ENCODE measurements at regions not wholly inside any gene's neighbourhood (a gene's known extent, or its start where the extent isn't known, plus 50 kb on each side); places are given as distances from the start of the nearest gene placed in this dataset.

DNA sequence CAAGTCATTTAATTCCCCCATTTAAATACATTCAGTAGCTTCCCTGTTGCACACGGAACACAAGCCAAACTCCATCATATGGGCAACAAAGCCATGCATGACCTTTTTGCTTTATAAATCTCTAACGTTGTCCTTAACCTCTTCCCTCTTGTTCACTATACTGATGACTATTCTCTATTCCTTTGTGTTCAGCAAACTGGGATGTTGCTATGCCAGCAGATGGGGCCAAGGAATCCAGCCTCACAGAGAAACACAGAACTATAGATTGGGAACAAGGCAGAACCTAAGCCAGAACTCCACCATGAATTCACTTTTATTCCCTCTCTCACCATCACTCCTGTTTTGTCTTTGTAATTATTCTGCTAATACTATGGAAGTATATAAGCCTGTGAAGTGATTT lies 398.4 kb downstream of the TUSC7 start:
- TF ChIP-seq, protein P1, sequence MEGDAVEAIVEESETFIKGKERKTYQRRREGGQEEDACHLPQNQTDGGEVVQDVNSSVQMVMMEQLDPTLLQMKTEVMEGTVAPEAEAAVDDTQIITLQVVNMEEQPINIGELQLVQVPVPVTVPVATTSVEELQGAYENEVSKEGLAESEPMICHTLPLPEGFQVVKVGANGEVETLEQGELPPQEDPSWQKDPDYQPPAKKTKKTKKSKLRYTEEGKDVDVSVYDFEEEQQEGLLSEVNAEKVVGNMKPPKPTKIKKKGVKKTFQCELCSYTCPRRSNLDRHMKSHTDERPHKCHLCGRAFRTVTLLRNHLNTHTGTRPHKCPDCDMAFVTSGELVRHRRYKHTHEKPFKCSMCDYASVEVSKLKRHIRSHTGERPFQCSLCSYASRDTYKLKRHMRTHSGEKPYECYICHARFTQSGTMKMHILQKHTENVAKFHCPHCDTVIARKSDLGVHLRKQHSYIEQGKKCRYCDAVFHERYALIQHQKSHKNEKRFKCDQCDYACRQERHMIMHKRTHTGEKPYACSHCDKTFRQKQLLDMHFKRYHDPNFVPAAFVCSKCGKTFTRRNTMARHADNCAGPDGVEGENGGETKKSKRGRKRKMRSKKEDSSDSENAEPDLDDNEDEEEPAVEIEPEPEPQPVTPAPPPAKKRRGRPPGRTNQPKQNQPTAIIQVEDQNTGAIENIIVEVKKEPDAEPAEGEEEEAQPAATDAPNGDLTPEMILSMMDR (IDR thresholded peaks at IDR 0.05; ENCODE audit: low read depth, low read length): no peak
- no peak for TF ChIP-seq EZH2phosphoT487 (IDR thresholded peaks at IDR 0.05; ENCODE audit: low read depth)

DNA sequence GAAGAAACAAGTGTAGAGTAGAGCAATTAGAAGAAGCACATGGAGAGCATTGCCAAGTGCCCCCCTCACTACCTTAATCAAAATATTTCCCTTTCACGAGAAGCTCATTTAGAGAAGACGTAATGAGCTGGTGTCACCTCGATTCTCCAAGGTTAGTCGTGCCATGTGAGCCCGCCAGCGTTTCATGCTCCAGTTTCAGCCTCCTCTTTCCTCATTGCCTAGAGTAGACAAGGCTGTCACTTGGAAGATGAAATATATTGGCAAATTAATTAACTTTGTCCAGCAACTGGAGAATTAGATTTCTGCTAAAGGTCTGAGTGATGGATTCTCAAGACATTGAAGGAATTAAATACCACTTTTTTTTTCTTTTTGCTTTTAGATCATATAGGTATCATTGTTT lies 399.6 kb downstream of the TUSC7 start:
- TF ChIP-seq, protein P1 (IDR thresholded peaks at IDR 0.05; ENCODE audit: low read depth, low read length): no peak
- TF ChIP-seq EZH2phosphoT487 (IDR thresholded peaks at IDR 0.05; ENCODE audit: low read depth): no peak

More for the DNA sequence above, 398.4 kb downstream of the TUSC7 start:
- Histone ChIP-seq H3K27me3 (ENCODE audit: low read depth, low read length) (no peaks in the 10 kb centered on the region), H3K9ac (ENCODE audit: low read length) (no peak overlapping the region), H3K27ac (ENCODE audit: low read length) (no peak overlapping the region), H3K36me3 (replicated peaks; ENCODE audit: low read depth, low read length) (no peaks in the 10 kb centered on the region), H3K9me3 (ENCODE audit: insufficient read depth, low read length) (no peaks in the 10 kb centered on the region), H2AFZ (ENCODE audit: low read depth, low read length) (no peak overlapping the region), H3K4me3 (ENCODE audit: low read length) (no peak overlapping the region), H3K79me2 (ENCODE audit: low read length) (no peaks in the 10 kb centered on the region), H3K4me1 (ENCODE audit: low read length) (no peaks in the 10 kb centered on the region), H3K4me2 (ENCODE audit: low read length) (no peak overlapping the region), H4K20me1 (ENCODE audit: insufficient read depth, low read length) (no peaks in the 10 kb centered on the region)

DNA sequence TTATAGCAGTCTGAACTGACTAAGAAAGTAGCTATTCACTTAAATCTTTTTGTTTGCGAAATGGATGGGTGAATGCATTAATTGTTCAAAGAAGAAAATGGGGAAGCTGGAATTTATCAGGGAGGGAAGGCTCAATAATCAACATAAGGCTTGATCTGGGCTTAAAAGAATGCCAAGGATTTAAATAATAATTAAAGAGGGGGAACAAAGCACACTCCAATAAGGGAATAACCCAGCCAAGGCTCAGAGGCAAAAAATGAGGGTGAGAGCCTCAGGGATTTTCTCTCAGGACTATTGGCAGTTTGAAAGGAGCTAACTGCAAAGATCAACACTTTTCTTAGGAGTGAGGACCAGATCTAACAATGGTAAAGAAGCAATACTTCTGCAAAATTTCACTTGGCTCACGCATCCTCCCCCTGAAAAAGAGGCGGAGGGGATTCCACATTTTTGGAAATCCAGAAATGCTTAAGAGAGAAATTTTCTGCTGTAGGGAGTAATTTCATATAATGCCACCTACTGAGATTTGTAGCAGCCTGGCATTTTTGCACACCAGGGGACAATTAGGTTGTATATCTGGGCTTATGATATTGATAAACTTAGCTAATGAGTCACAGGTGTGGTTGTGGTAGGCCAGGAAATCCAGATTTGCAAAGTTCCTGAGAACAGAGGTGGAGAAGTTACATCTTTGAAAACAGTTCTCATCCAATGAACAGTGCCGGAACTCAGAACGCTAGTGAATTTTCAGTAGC lies 405.1 kb downstream of the TUSC7 start:
- no peak overlapping the region for H3K27ac ChIP-seq (ENCODE audit: low read length)
- no peaks in the 10 kb centered on the region for H3K36me3 ChIP-seq (replicated peaks; ENCODE audit: low read depth, low read length)
- H2AFZ ChIP-seq (ENCODE audit: low read depth, low read length): no peak overlapping the region
- no peaks in the 10 kb centered on the region for H4K20me1 ChIP-seq (ENCODE audit: insufficient read depth, low read length)
- no peaks in the 10 kb centered on the region for H3K79me2 ChIP-seq (ENCODE audit: low read length)
- H3K4me1 ChIP-seq (ENCODE audit: low read length): no peaks in the 10 kb centered on the region
- no peaks in the 10 kb centered on the region for H3K27me3 ChIP-seq (ENCODE audit: low read depth, low read length)
- H3K4me2 ChIP-seq (ENCODE audit: low read length): no peak overlapping the region
- TF ChIP-seq EZH2phosphoT487 (IDR thresholded peaks at IDR 0.05; ENCODE audit: low read depth): no peak
- TF ChIP-seq, protein P1 (IDR thresholded peaks at IDR 0.05; ENCODE audit: low read depth, low read length): no peak
- H3K4me3 ChIP-seq (ENCODE audit: low read length): no peak overlapping the region
- H3K9me3 ChIP-seq (ENCODE audit: insufficient read depth, low read length): no peaks in the 10 kb centered on the region
- no peak overlapping the region for H3K9ac ChIP-seq (ENCODE audit: low read length)

More for the DNA sequence above, 399.6 kb downstream of the TUSC7 start:
- H4K20me1 ChIP-seq (ENCODE audit: insufficient read depth, low read length): no peaks in the 10 kb centered on the region
- H3K4me3 ChIP-seq (ENCODE audit: low read length): no peak overlapping the region
- H3K9me3 ChIP-seq (ENCODE audit: insufficient read depth, low read length): no peaks in the 10 kb centered on the region
- no peaks in the 10 kb centered on the region for H3K27me3 ChIP-seq (ENCODE audit: low read depth, low read length)
- H2AFZ ChIP-seq (ENCODE audit: low read depth, low read length): no peak overlapping the region
- no peak overlapping the region for H3K9ac ChIP-seq (ENCODE audit: low read length)
- no peak overlapping the region for H3K27ac ChIP-seq (ENCODE audit: low read length)
- no peaks in the 10 kb centered on the region for H3K36me3 ChIP-seq (replicated peaks; ENCODE audit: low read depth, low read length)
- H3K79me2 ChIP-seq (ENCODE audit: low read length): no peaks in the 10 kb centered on the region
- H3K4me1 ChIP-seq (ENCODE audit: low read length): no peaks in the 10 kb centered on the region
- no peak overlapping the region for H3K4me2 ChIP-seq (ENCODE audit: low read length)

DNA sequence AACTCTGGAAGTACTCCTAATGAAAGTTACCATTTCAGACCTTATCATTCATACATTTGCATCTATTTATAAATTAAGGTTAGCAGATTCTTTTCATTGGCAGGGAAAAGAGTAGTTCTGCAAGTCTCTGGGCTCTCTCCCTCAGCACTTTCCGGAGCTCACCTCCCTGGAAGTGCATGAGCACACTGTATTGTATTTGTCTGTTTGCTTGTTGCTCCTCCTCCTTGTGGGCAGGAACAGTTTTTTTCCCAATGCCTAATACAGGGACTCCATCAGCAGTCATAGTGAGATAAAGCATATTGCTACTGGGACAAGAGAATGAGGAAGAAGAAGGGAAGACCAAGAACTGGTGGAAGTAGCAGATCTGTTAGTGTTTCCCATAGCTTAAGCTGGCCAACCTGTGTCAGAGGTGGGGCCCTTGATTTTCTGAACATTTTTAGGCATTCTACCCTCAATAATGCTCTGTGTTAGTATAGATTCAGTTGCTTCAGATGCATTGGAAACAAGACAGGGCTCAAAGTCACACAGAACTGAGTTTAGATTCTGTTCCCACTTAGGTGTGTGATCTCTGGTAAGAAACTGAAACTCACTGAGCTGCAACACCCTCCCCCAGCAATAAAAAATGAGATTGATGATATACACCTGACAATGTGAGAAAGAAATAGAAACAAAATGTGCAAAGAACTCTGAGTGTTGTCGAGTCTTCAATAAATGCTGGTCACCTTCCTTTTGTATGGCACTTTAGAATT lies 407.8 kb downstream of the TUSC7 start:
- no peaks in the 10 kb centered on the region for H3K27me3 ChIP-seq (ENCODE audit: low read depth, low read length)
- H4K20me1 ChIP-seq (ENCODE audit: insufficient read depth, low read length): no peaks in the 10 kb centered on the region
- no peak overlapping the region for H2AFZ ChIP-seq (ENCODE audit: low read depth, low read length)
- no peak overlapping the region for H3K27ac ChIP-seq (ENCODE audit: low read length)
- H3K4me2 ChIP-seq (ENCODE audit: low read length): no peak overlapping the region
- H3K79me2 ChIP-seq (ENCODE audit: low read length): no peaks in the 10 kb centered on the region
- H3K9me3 ChIP-seq (ENCODE audit: insufficient read depth, low read length): no peaks in the 10 kb centered on the region
- no peak overlapping the region for H3K9ac ChIP-seq (ENCODE audit: low read length)
- TF ChIP-seq, protein P1 (IDR thresholded peaks at IDR 0.05; ENCODE audit: low read depth, low read length): no peak
- TF ChIP-seq EZH2phosphoT487 (IDR thresholded peaks at IDR 0.05; ENCODE audit: low read depth): no peak
- no peak overlapping the region for H3K4me3 ChIP-seq (ENCODE audit: low read length)
- no peaks in the 10 kb centered on the region for H3K4me1 ChIP-seq (ENCODE audit: low read length)
- no peaks in the 10 kb centered on the region for H3K36me3 ChIP-seq (replicated peaks; ENCODE audit: low read depth, low read length)

All from OCI-LY3 (cell line).